NB4 (cell line): ENCODE measurements at regions not wholly inside any gene's neighbourhood (a gene's known extent, or its start where the extent isn't known, plus 50 kb on each side); places are given as distances from the start of the nearest gene placed in this dataset.

ENCODE experiments used
- CTCF ChIP-seq: IDR thresholded peaks from one replicate; pipeline ENCODE4 v1.5.1; 2012; ENCODE audit warnings: low read depth, low read length
- MAX ChIP-seq: IDR thresholded peaks from 2 replicates; pipeline ENCODE4 v1.6.1; 2011; ENCODE audit warnings: low read depth, low read length
- MYC ChIP-seq: IDR thresholded peaks from 2 replicates; pipeline ENCODE4 v1.6.1; 2011; ENCODE audit warnings: low read depth, low read length
- POLR2A ChIP-seq: IDR thresholded peaks from 2 replicates; pipeline ENCODE4 v1.6.1; 2011; ENCODE audit warnings: mild to moderate bottlenecking; ENCODE audit not compliant: insufficient read length; ENCODE audit errors: extremely low read depth

- TF ChIP-seq CTCF (no peak), POLR2A (no peak), MAX (no peak), MYC (no peak)
Observed at GRCh38 chr9:73067074-73067473, 84.6 kb upstream of the ANXA1 start.
